ENCODE measurements at regions not wholly inside any gene's neighbourhood (a gene's known extent, or its start where the extent isn't known, plus 50 kb on each side); places are given as distances from the start of the nearest gene placed in this dataset.

DNA sequence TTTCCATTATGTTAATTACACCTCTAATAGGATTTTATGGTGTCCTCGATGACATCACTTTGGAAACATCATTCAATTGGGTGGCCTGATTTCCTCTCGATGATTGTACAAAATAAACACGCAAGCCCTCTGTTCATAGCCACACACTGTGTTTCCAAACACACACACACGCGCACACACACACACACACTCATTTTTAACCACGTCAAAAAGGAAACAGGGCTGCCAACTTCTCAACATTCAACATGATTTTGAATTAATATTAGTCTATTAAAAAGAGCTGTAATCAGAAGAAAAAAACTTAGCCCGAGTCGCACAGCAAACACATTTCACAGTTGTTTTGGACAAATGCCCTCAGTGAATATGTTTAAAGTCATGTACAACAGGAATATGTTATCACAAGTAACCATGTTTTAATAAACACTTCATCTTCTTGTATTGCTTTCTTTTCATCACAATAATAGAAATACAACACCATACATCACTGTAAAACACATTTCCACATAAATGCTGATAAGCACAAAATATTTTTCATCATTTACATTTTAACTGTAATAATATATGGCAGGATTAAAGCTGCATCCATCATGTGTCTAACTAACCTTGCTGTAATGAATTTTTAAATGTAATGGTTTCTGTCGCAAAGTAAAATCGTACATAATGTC lies 219.1 kb upstream of the IRX3 start:
- DNase-seq (ENCODE audit: low read depth), result no peak
- H3K4me3 ChIP-seq (ENCODE audit: low read depth, low read length), result no peak overlapping the region

DNA sequence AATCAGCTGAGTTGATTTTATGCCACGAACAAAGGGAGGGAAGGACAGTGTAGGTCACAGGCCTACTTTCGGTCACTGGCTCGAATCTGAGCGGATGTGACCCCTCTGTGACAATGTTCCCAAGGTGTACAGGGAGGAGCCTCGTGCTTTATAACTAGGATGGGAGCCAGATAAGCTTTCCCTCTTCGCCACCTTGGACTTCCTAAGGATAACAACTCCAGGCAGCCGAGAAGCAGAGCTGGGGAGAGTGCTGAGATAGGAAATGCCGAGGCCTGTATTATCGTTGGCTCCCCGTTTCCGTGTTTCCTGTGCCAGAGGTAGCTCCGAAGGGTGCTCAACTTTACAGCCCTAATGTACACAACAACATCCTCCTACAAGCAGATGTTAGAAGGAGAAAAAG lies 217.8 kb upstream of the IRX3 start:
- DNase-seq (ENCODE audit: low read depth), result no peak
- no peak overlapping the region for H3K4me3 ChIP-seq (ENCODE audit: low read depth, low read length)

- DNase-seq (ENCODE audit: low read depth), result no peak
- no peak overlapping the region for H3K4me3 ChIP-seq (ENCODE audit: low read depth, low read length)
These were observed 217.3 kb upstream of the IRX3 start for GRCh38 chr16:54503856-54504219.

DNA sequence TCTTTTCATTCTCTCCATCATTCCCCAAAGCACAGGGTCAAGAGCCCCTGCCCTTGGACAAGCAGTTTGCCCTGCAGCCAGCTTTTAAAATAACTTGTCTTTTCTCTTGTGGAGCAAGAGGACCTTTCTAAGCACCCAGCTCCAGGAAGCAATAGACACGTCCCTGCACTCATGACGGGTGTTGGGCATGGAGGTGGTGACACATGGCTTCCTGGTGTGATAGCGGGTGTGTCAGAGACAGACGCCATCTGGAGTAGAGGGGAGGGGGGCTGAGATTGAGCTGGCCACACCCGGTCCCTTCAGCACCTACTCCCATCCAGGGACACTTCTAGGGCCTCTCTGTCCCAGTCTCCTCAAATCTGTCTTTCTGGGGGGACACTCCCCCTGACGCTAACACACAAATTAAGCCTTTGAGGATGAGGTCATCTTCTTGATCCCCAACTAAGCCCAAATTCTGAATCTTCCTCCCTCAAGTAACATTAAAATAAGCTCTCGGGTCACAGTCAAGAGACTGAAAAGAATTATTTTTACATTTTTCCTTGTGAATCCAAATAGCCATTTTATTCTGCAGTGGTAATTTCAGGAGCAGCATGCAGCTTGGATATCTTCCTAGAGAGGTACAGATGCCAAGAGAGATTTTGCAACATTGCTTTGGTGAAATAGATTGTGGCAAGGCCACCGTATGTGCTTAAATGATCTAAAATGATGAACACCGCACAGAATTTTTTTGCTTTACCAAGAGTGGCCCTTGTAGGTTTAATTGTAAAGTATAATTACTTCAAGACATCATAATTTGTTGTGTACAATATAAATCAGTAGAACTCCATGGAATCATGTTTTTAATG lies 216.6 kb upstream of the IRX3 start:
- DNase-seq (ENCODE audit: low read depth), result no peak
- no peak overlapping the region for H3K4me3 ChIP-seq (ENCODE audit: low read depth, low read length)

DNA sequence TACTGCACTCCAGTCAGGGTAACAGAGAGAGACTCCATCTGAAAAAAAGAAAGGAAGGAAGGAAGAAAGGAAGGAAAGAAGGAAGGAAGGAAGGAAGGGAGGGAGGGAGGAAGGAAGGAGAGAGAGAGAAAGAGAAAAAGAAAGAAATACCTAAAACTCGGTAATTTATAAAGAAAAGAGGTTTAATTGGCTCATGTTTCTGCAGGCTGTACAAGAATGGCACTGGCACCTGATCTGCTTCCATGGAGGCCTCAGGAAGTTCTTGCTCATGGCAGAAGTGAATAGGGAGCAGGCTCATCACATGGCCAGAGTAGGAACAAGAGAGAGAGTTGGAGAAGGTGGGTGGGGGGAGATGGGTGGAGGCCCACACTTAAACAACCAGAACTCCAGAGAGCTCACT lies 215.2 kb upstream of the IRX3 start:
- DNase-seq (ENCODE audit: low read depth), result no peak
- H3K4me3 ChIP-seq (ENCODE audit: low read depth, low read length), result no peak overlapping the region

DNA sequence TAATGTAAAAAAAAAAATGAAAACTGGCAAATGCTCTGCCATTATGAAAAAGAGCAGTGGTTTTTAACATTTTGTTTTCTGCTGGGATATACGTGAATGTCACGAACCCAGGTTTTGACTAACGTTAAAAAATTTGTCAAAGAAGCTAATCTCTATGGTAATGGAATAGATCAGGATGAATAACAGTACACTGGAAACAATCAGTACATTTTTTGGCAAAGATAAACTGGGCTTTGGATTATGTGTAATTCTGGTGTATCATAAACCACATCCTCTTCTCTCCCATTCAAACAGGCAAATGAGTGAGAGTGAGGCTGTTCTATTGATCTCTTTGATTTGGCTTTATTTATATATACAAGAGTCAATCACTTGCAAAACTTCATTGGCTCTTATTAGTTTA lies 207.0 kb upstream of the IRX3 start:
- no peak overlapping the region for H3K4me3 ChIP-seq (ENCODE audit: low read depth, low read length)
- DNase-seq (ENCODE audit: low read depth), result no peak

GRCh38 chr16:54493061-54493460 lies 206.5 kb upstream of the IRX3 start:
- DNase-seq (ENCODE audit: low read depth), result no peak
- H3K4me3 ChIP-seq (ENCODE audit: low read depth, low read length), result no peak overlapping the region

DNA sequence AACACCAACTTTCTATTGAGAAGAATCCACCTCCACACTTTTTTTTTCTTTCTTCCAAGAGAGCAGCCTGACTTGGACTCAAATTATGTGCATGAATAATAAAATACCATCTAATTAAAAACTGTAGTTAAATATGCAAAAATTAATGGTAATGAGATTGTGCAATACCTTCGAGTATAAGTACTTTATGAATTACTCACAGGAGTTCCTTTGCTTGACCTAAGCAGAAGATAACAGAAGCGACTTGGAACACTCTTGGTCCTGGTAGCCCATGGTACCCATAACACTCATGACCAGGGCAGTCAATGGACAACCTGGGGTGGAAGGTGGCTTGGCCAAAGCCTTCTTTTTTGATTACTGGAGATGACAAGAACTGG lies 203.5 kb upstream of the IRX3 start:
- DNase-seq (ENCODE audit: low read depth), result no peak
- no peak overlapping the region for H3K4me3 ChIP-seq (ENCODE audit: low read depth, low read length)

DNA sequence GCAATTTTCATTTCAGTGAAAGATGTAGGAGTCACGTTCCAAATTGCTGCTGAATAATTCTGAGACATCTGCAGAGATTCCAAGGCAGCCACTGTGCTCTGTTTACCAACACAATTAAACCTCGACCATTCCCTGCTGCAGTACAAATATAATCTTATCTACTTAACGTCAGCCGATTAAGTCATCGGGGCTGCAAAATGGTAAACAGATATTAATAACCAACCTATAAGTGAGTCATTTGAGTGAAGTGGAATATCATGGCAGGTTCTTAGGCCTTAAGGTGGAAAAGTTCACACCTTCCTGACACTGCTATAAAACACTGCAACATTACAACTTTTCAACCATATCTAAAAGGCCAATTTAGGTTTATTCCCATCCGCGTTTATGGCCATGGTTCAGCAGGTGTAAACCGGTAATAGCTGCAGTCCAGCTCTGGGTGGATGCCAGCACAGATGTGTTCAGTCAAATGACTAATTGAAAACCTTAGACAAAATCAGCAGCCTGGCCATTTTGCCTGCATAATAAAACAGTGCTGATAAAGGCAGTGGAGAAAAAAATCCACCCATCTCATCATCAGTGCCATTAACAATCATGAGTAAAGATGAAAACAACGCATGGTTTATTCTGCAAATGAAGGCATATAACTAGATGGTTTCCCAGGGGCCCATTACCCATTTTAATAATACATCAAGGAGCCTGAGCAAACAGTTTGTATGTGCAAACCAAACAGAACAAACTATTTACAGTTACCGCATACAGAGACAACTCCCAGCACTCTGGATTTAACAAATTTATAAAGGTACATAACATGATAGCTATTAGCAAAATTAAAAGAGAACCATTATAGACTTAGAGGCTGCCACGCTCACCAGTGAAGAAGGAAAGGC lies 202.9 kb upstream of the IRX3 start:
- H3K4me3 ChIP-seq (ENCODE audit: low read depth, low read length), result no peak overlapping the region
- DNase-seq (ENCODE audit: low read depth), result no peak

- no peak overlapping the region for H3K4me3 ChIP-seq (ENCODE audit: low read depth, low read length)
- DNase-seq (ENCODE audit: low read depth), result no peak
These were observed 202.1 kb upstream of the IRX3 start for GRCh38 chr16:54488729-54489128.

DNA sequence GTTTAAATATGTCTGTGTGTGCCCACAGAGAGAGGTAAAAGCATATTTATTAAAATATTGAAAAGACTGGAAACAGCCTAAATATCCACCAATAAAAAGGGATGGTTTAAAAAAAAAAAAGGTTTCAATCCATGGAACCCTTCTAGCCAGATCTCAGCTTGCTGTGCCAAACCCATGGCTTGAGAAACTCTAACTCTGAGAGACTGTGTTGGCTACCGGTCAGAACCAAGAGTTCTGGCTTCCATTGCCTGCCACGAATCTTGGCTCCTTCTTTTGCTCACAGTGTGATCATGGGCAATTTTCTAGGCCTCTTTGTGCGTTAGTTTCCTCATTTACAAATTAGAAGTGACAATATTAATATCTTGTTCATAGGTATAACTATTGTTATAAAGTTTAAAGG lies 201.3 kb upstream of the IRX3 start:
- no peak overlapping the region for H3K4me3 ChIP-seq (ENCODE audit: low read depth, low read length)

GRCh38 chr16:54484700-54485099 lies 198.1 kb upstream of the IRX3 start:
- no peak for DNase-seq (ENCODE audit: low read depth)

More for the DNA sequence above, 201.3 kb upstream of the IRX3 start:
- no peak for DNase-seq (ENCODE audit: low read depth)

GRCh38 chr16:54482892-54483574 lies 196.4 kb upstream of the IRX3 start:
- H3K4me3 ChIP-seq (ENCODE audit: low read depth, low read length), result no peak overlapping the region
- DNase-seq (ENCODE audit: low read depth), result no peak

More at GRCh38 chr16:54484700-54485099, 198.1 kb upstream of the IRX3 start:
- H3K4me3 ChIP-seq (ENCODE audit: low read depth, low read length), result no peak overlapping the region

DNA sequence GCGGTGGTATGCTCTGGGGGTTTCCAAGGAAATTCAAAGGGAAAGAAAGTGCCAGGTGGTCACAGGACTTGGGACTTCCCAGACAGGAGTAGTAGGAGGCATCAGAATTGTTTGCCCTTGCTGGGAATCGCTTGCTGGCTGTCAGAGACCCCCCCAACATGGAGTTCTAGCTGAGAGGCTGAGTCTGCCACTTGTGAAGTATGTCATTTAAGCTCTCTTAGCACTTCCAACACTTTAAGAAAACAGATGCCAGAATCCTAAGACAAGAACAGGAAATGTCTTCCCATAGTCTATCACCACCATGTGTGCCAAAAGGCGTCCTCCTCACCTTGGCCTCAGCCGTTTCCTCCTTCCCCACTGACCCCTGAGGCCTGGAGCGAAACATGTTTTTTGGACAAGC lies 193.8 kb upstream of the IRX3 start:
- no peak overlapping the region for H3K4me3 ChIP-seq (ENCODE audit: low read depth, low read length)
- no peak for DNase-seq (ENCODE audit: low read depth)

DNA sequence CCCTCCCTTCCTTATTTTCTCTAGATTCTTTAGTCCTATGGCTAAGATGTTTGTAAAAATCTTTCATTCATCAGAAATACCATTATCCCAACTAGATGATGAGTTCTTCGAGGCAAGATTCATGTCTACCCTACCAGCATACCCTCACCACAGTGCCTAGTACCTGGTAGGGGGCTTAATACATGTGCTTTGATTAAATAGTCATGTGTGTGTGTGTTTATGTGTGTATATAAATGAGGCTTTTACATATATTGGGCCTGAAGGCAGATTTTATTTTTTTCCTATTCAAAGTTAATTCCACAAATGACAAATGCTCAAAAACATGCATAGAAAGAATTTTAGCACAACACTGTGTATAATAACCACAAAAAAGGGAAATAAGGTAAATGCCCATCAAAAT lies 193.0 kb upstream of the IRX3 start:
- no peak for DNase-seq (ENCODE audit: low read depth)
- no peak overlapping the region for H3K4me3 ChIP-seq (ENCODE audit: low read depth, low read length)

- DNase-seq (ENCODE audit: low read depth), result no peak
- H3K4me3 ChIP-seq (ENCODE audit: low read depth, low read length), result no peak overlapping the region
These were observed 191.1 kb upstream of the IRX3 start for GRCh38 chr16:54477714-54478113.

GRCh38 chr16:54475019-54475601 lies 188.5 kb upstream of the IRX3 start:
- H3K4me3 ChIP-seq (ENCODE audit: low read depth, low read length), result no peak overlapping the region
- no peak for DNase-seq (ENCODE audit: low read depth)

GRCh38 chr16:54473226-54473993 lies 186.8 kb upstream of the IRX3 start:
- no peak for DNase-seq (ENCODE audit: low read depth)
- H3K4me3 ChIP-seq (ENCODE audit: low read depth, low read length), result no peak overlapping the region

- H3K4me3 ChIP-seq (ENCODE audit: low read depth, low read length), result no peak overlapping the region
- no peak for DNase-seq (ENCODE audit: low read depth)
These were observed 180.8 kb upstream of the IRX3 start for GRCh38 chr16:54467398-54467797.

All from skeletal muscle cell (primary cell).